ENCODE measurements at regions not wholly inside any gene's neighbourhood (a gene's known extent, or its start where the extent isn't known, plus 50 kb on each side); places are given as distances from the start of the nearest gene placed in this dataset.

DNA sequence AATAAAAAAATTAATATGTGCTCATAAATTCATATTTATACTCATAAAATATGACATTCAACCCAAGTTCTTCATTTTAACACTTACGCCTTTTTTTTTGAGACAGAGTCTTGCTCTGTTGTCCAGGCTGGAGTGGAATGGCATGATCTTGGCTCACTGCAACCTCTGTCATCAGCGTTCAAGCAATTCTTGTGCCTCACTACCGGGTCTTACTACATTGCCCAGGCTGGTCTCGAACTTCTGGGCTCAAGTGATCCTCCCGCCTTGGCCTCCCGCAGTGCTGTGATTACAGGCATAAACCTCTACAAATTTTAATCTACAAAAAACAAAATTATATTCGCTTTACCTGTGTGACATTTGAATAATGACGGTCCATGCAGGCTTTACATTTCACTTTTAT is 74.1 kb upstream of the SNRPN start:
- TF ChIP-seq, protein P1, sequence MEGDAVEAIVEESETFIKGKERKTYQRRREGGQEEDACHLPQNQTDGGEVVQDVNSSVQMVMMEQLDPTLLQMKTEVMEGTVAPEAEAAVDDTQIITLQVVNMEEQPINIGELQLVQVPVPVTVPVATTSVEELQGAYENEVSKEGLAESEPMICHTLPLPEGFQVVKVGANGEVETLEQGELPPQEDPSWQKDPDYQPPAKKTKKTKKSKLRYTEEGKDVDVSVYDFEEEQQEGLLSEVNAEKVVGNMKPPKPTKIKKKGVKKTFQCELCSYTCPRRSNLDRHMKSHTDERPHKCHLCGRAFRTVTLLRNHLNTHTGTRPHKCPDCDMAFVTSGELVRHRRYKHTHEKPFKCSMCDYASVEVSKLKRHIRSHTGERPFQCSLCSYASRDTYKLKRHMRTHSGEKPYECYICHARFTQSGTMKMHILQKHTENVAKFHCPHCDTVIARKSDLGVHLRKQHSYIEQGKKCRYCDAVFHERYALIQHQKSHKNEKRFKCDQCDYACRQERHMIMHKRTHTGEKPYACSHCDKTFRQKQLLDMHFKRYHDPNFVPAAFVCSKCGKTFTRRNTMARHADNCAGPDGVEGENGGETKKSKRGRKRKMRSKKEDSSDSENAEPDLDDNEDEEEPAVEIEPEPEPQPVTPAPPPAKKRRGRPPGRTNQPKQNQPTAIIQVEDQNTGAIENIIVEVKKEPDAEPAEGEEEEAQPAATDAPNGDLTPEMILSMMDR (IDR thresholded peaks at IDR 0.05) = no peak
- TF ChIP-seq TCF7L2 (IDR thresholded peaks at IDR 0.05; ENCODE audit: low read depth, low read length) = no peak
- TF ChIP-seq, protein P2, sequence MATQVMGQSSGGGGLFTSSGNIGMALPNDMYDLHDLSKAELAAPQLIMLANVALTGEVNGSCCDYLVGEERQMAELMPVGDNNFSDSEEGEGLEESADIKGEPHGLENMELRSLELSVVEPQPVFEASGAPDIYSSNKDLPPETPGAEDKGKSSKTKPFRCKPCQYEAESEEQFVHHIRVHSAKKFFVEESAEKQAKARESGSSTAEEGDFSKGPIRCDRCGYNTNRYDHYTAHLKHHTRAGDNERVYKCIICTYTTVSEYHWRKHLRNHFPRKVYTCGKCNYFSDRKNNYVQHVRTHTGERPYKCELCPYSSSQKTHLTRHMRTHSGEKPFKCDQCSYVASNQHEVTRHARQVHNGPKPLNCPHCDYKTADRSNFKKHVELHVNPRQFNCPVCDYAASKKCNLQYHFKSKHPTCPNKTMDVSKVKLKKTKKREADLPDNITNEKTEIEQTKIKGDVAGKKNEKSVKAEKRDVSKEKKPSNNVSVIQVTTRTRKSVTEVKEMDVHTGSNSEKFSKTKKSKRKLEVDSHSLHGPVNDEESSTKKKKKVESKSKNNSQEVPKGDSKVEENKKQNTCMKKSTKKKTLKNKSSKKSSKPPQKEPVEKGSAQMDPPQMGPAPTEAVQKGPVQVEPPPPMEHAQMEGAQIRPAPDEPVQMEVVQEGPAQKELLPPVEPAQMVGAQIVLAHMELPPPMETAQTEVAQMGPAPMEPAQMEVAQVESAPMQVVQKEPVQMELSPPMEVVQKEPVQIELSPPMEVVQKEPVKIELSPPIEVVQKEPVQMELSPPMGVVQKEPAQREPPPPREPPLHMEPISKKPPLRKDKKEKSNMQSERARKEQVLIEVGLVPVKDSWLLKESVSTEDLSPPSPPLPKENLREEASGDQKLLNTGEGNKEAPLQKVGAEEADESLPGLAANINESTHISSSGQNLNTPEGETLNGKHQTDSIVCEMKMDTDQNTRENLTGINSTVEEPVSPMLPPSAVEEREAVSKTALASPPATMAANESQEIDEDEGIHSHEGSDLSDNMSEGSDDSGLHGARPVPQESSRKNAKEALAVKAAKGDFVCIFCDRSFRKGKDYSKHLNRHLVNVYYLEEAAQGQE (IDR thresholded peaks at IDR 0.05; ENCODE audit: insufficient read depth in 1 of 2, low read depth in 2 of 2, low read length in 1 of 2) = no peak
- no peak for TF ChIP-seq SIN3A (IDR thresholded peaks at IDR 0.05; ENCODE audit: borderline replicate concordance, insufficient read depth, low read depth, low read length)
- TF ChIP-seq POLR2AphosphoS5 (IDR thresholded peaks at IDR 0.05; ENCODE audit: low read depth, low read length) = no peak
- Histone ChIP-seq H3K4me1 (ENCODE audit: control insufficient read depth, insufficient read depth, low read length) (no peaks in the 10 kb centered on the region), H3K27ac (ENCODE audit: low read length) (no peak overlapping the region), H3K9me3 (ENCODE audit: control insufficient read depth, insufficient read depth, low read depth, low read length) (no peaks in the 10 kb centered on the region), H3K36me3 (ENCODE audit: control insufficient read depth, insufficient read depth, low read length) (no peaks in the 10 kb centered on the region), H3K27me3 (ENCODE audit: control insufficient read depth, insufficient read depth, low read length) (no peaks in the 10 kb centered on the region), H3K4me3 (ENCODE audit: low read depth in 2 of 2, low read length in 2 of 2) (no peak overlapping the region)
- ChIA-PET CTCF (no interaction called here), POLR2A (no interaction called here)
- in situ Hi-C loops (cut with HindIII; ENCODE audit: low pct_unique_long_range_greater_than_20kb, low sequenced_read_pairs) (no loop called here), intact Hi-C loops (cut with micrococcal nuclease; ENCODE audit: unreplicated experiment) (no loop called here)
- no peak for DNase-seq (ENCODE audit: low read depth, low spot score)
- no peak for ATAC-seq
- no TSS peak for BruUV-seq (replicated peaks)

DNA sequence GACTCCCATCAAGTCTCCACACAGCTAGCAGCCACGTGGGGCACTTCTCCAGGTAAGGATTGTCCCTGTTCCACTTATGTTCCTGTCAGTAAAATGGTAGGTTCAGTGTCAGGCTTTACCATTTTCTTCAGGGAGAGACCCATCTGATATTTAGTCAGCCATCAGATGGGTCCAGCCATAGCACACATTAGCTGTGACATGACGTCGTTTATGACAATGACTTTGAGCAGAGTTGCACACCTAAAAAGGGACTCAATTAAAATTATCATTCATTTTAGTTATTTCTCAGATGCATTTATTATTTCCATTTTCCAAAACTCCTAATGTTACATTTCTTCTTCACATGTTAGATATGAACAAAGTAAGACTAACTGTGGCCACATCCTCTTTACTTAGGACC is 68.2 kb upstream of the SNRPN start:
- no peak for ATAC-seq
- ChIA-PET CTCF (no interaction called here), POLR2A (no interaction called here)
- Histone ChIP-seq H3K36me3 (ENCODE audit: control insufficient read depth, insufficient read depth, low read length) (no peaks in the 10 kb centered on the region), H3K4me1 (ENCODE audit: control insufficient read depth, insufficient read depth, low read length) (no peaks in the 10 kb centered on the region), H3K9me3 (ENCODE audit: control insufficient read depth, insufficient read depth, low read depth, low read length) (no peaks in the 10 kb centered on the region), H3K27ac (ENCODE audit: low read length) (no peak overlapping the region), H3K27me3 (ENCODE audit: control insufficient read depth, insufficient read depth, low read length) (no peaks in the 10 kb centered on the region), H3K4me3 (ENCODE audit: low read depth in 2 of 2, low read length in 2 of 2) (no peak overlapping the region)
- BruUV-seq (replicated peaks) = no TSS peak
- intact Hi-C loops (cut with micrococcal nuclease; ENCODE audit: unreplicated experiment) (no loop called here), in situ Hi-C loops (cut with HindIII; ENCODE audit: low pct_unique_long_range_greater_than_20kb, low sequenced_read_pairs) (no loop called here)
- TF ChIP-seq, protein P2 (IDR thresholded peaks at IDR 0.05; ENCODE audit: insufficient read depth in 1 of 2, low read depth in 2 of 2, low read length in 1 of 2) = no peak
- TF ChIP-seq, protein P1 (IDR thresholded peaks at IDR 0.05) = no peak
- TF ChIP-seq SIN3A (IDR thresholded peaks at IDR 0.05; ENCODE audit: borderline replicate concordance, insufficient read depth, low read depth, low read length) = no peak
- no peak for TF ChIP-seq TCF7L2 (IDR thresholded peaks at IDR 0.05; ENCODE audit: low read depth, low read length)
- TF ChIP-seq POLR2AphosphoS5 (IDR thresholded peaks at IDR 0.05; ENCODE audit: low read depth, low read length) = no peak
- no peak for DNase-seq (ENCODE audit: low read depth, low spot score)

Measured in Panc1 (cell line).